ENCODE measurements at regions not wholly inside any gene's neighbourhood (a gene's known extent, or its start where the extent isn't known, plus 50 kb on each side); places are given as distances from the start of the nearest gene placed in this dataset.

DNA sequence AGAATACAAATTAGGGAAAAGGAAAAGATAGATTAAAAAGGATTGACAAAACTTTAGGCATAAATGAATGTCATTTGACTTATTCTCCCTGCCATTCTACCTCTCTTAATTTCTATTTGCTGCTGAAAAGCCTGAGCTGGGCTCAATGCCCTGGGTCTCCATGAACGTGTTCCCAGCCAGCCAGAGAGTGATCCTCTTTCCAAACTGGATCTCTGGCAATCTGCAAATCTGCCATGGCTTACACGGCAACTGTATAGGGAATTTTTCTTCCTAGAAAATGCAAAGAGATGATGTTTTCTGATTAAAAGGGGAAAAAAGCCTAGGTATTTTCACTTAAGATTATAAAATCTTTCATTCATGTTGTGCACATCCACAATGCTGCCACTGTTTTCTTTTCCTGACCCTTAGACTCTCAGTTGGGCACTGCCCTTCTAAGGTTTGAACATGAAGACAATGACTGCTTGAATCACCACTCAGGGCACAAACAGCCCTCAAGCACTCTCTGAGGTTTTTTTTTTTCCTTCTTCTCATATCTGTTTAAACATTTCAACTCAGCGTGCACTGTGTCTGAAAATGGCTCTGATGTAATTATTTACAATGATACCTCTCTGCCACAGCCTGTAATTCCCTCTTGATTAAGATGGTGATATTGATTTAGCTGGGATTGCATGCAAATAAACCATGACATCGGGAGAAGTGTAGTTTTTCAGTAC is 60.3 kb downstream of the DACT1 start:
- DNase-seq = peak; percentile 79

DNA sequence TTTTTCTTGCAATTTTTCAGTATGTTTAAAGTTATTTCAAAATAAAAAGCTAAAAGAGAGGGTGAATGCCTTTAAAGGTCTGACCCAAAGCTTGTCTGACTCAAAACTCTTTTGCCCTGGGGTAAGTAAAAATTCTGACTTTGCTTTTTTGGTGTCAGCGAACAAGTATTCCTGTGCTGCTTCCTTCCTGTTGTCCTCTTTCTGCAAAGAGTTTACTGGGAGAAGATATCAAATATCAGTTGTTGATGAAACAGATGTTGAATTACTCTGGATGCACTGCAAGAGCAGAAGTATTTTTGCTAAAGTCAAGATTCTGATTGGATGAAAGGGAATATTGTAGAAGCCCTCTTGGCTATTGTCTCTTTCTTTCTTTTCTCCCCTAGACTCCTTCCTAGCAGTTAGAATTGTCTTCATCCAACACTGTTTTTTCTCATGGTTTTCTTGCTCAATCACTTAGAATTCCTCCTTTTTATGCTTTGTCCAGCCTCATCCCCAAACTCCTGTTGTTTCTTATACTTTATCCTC is 62.0 kb downstream of the DACT1 start:
- no peak for DNase-seq

GRCh38 chr14:58701156-58701555 is 63.4 kb downstream of the DACT1 start:
- DNase-seq = no peak

DNA sequence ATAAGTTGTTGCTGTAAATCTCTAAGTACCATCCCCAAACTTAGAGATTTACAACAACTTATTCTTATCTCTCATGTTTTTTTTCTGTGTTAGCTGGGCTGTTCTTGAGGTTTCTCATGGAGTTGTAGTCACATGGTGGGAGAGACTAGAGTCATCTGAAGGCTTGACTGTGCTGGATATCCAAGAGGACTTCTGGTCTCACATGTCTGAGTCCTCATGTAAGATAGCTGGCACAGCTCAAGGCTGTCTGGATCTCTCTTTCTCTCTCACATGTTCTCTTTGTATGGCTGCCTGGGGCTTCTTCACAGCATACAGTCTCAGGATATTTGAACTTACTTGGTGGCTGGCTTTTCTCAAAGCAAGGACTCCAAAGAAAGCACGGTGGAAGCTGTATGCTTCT is 63.8 kb downstream of the DACT1 start:
- DNase-seq = no peak

DNA sequence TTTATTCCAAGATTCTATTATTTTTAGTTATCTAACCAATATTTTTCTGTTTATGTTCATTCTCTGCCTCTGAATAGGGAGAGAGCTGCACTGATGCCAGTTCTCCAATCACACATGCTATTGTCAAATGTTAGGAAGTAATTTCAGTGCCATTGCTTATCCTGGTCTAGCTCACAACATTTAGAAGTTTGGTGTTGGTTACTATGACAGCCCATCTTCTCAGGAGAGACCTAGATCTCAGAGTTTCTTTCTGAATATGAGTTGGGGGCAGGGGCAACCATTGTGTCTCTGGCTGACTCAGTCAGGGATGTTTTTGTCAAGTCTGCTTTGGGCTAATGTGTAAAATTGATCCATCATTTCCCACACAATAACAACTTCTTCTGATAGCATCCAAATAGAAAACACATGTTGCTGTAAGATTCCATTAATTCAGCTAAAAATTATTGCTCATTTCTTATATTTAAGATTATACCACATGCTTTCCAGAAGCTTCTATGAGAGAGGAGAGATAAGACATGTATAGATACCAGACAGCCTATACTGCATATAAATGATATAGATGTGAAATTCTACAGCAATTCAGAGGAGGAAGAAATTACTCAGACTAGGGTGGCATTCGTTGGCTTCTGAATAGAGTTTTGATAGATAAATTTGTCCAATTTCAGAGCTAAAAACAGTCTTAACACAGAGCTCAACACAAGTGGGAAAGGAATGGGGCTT is 64.8 kb downstream of the DACT1 start:
- no peak for DNase-seq

- peak; percentile 0 for DNase-seq
These were observed 65.4 kb downstream of the DACT1 start for GRCh38 chr14:58703161-58703506.

DNA sequence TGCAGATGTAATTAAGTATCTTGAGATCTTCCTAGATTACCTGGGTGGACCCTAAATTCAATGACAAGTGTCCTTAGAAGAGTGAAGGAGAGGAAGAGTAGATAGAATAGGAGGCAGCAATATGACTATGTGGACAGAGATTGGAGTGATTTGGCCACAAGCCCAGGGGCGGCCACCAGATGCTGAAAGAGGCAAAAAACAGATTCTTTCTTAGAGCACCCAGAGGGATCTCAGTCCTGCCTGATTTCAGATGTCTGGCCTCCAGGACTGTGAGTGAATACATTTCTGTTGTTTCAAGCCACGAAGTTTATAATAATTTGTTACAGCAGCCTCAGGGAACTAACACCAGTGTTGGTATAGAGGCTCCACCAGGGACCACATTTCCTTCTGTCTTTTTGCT is 67.3 kb downstream of the DACT1 start:
- no peak for DNase-seq

DNA sequence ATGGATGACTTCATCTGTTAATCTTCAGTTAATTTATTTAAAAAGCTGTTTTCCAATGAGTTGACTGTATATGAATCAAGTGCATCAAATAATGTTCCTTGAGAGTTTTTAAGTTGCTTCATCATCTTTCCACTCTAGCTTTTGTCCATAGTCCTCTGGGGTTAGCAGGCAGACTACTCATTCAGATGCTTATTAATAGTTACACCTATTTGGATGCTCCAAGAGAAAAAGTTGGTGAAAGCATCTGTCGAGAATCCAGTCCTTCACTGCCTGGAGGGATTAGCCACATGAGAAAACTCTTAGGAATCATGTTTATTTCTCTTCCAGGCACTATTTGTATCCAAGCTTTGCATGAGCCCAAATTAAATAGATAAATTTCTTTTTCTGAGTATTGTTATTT is 70.2 kb downstream of the DACT1 start:
- no peak for DNase-seq

- DNase-seq = no peak
These were observed 72.2 kb downstream of the DACT1 start for GRCh38 chr14:58709949-58710348.

GRCh38 chr14:58711382-58711781 is 73.6 kb downstream of the DACT1 start:
- DNase-seq = no peak

GRCh38 chr14:58712357-58712756 is 74.6 kb downstream of the DACT1 start:
- DNase-seq = no peak

- DNase-seq = no peak
These were observed 75.9 kb downstream of the DACT1 start for GRCh38 chr14:58713677-58714076.

GRCh38 chr14:58716706-58717105 is 78.9 kb downstream of the DACT1 start:
- no peak for DNase-seq

GRCh38 chr14:58717211-58717610 is 79.4 kb downstream of the DACT1 start:
- no peak for DNase-seq

DNA sequence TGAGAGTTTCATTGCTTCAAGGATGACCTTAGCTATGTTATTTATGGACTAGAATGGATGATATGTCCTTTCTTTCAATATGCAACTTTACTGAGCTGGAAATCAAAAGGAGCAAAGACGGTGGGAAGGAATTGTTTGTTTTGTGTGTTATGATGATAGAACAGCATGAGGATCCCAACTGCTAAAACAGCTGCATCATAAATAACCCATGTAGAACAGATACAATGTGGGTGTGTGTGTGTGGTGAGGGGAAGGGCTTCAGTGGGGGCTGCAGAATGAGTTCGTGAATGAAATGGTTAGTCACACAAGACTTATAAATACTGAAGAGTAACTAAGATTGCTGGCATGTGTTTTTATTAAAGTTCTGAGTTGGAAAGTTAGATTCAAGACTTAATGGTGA is 80.1 kb downstream of the DACT1 start:
- no peak for DNase-seq

DNA sequence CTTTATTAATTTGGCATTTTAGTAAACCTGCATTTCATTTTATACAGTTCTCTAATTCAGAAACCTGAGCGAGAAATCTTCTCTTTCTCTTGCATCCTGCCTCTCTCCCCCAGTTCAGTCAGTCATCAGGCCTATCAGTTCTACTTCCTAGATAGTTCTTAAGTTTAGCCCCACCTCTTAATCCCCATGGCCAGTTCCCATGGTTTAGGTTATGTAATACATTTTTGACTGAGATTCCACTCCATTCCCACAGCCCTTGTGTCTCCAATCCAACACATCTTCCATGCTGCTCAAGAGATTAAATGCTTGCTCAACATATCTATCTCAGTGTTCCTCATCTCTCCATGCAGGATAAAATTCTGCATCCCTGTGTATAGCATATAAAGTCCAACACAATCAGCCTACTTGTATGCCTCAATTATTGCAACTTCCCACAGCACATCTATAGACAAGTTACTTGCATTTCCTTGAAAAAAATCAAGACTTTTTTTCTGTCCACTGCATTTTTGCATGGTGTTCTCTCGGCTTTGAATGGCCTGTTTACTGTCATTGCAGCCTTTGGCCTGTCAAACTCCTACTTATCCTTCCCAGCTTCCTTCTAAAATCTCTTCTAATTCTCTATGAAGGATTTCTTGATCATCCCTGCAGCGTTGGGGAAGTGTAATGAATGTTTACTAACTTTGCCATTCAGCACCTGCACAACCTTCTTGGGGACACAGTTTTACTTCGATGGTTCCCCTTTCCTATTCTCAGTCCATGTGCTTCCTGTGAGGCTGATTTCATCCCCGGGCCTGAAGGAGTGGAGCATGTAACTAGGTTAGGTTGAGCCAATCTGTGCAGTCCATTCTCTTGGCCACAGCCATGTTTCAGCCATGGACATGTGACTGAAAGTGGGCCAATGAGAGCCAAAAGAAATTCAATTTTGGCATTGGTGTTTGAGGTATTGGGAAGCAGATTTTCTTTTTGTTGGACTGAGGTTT is 80.8 kb downstream of the DACT1 start:
- no peak for DNase-seq

DNA sequence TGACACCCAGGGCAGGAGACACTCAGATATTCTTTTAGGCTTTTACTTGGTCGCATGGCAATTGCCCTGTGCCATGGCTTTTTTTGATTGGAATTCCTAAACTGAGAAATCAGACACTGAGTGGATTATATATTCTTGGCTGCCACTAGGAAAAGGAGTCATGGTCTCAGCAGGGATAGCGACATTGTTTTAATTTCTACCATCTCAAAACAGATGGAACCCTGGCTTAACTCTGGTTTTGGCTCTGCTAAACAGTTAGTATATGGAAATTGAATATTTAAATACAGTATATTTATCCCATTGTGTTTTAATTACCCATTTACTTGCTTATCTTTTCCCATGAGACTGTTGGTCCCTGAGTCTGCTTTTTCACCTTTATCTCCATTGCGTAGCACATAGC is 84.0 kb downstream of the DACT1 start:
- DNase-seq = no peak

GRCh38 chr14:58722441-58722840 is 84.7 kb downstream of the DACT1 start:
- DNase-seq = no peak

- no peak for DNase-seq
These were observed 86.4 kb downstream of the DACT1 start for GRCh38 chr14:58724206-58724605.

- DNase-seq = no peak
These were observed 86.9 kb downstream of the DACT1 start for GRCh38 chr14:58724702-58725101.

DNA sequence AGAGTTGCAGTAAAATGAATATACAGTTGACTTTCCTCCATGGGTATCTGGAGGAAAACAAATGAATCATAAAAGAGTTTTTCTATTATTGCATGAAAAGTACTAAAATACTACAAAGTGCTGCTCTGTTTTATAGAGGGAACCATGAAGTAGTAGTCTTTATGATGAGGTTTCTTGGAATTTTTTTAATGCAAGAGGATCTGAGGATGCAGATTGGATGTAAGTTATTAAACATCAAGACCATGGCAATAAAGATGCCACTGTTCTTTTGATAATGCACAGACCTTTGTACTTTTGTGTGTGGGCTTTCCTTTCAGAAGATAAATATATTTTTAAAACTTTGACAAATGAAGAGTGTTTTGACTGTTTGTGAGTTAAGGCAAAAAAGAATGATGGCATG is 87.5 kb downstream of the DACT1 start:
- DNase-seq = no peak

DNA sequence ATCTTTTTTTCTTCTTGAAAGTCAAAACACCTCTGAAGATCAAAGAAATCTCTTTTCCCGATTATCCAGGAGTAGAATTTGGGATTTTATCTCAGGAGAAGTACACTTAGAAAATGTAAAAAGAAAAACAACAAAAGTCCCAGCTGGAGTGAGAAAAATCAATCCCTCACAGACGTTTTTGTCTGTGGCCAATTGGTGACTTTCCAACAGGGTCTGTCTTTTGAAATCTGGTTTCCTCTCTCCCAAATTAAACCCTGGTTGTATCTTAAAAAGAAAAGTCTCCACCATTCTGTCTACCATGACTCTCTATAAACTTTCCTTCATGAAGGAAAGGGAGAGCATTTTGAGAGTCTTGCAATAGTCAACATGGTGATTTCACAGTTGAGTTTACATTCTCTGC is 88.1 kb downstream of the DACT1 start:
- no peak for DNase-seq

GRCh38 chr14:58730792-58731464 is 93.2 kb downstream of the DACT1 start:
- no peak for DNase-seq
